Epithelial cell of proximal tubule (primary cell): ENCODE measurements at regions not wholly inside any gene's neighbourhood (a gene's known extent, or its start where the extent isn't known, plus 50 kb on each side); places are given as distances from the start of the nearest gene placed in this dataset.

Experiments
- DNase-seq: peaks from one replicate; pipeline ENCODE4 v3.0.0-alpha.2; 2011; ENCODE audit warnings: low read depth
- H3K4me3 ChIP-seq: 2 replicates; pipeline ENCODE4 v1.5.1; 2011; ENCODE audit warnings: low read depth, mild to moderate bottlenecking, low read length
- CTCF ChIP-seq: conservative IDR thresholded peaks from 2 replicates; pipeline ENCODE4 v1.5.1; 2012; ENCODE audit warnings: low read depth, mild to moderate bottlenecking, low read length

- no peak for TF ChIP-seq CTCF
- DNase-seq = no peak
- no peak overlapping the region for H3K4me3 ChIP-seq
These were observed 89.0 kb downstream of the MXRA5 start for GRCh38 chrX:3257471-3257870.

GRCh38 chrX:3256868-3257267, 89.6 kb downstream of the MXRA5 start:
- no peak for DNase-seq
- H3K4me3 ChIP-seq = no peak overlapping the region
- TF ChIP-seq CTCF = no peak

GRCh38 chrX:3252744-3253143, 93.7 kb downstream of the MXRA5 start:
- no peak for TF ChIP-seq CTCF
- H3K4me3 ChIP-seq = no peak overlapping the region
- DNase-seq = no peak

- H3K4me3 ChIP-seq = no peak overlapping the region
- no peak for TF ChIP-seq CTCF
- no peak for DNase-seq
These were observed 95.5 kb downstream of the MXRA5 start for GRCh38 chrX:3250966-3251365.

GRCh38 chrX:3244955-3245354, 101.5 kb downstream of the MXRA5 start:
- TF ChIP-seq CTCF = peak; percentile 45
- no peak for DNase-seq
- no peak overlapping the region for H3K4me3 ChIP-seq

GRCh38 chrX:3244203-3244743, 102.2 kb downstream of the MXRA5 start:
- TF ChIP-seq CTCF = no peak
- DNase-seq = no peak
- H3K4me3 ChIP-seq = no peak overlapping the region

- TF ChIP-seq CTCF = no peak
- DNase-seq = no peak
- H3K4me3 ChIP-seq = no peak overlapping the region
These were observed 114.1 kb downstream of the MXRA5 start for GRCh38 chrX:3232262-3232923.
